PC-9 (cell line): ENCODE measurements at regions not wholly inside any gene's neighbourhood (a gene's known extent, or its start where the extent isn't known, plus 50 kb on each side); places are given as distances from the start of the nearest gene placed in this dataset.

Experiments
- BruUV-seq: library from RNA; stranded (reverse); fragments of 400-500 nt; replicated peaks from 2 replicates; lab custom pipeline; 2021; lab: Mats Ljungman, UMichigan
- CTCF ChIA-PET: fragments of 300-600 bp; sonication (Branson Sonifier 250); formaldehyde crosslinking; loops from one replicate; lab custom pipeline; 2022; ENCODE audit warnings: antibody characterized with exemption; lab: Charles Lee
- POLR2A ChIA-PET: fragments of 300-600 bp; sonication (Branson Sonifier 250); formaldehyde crosslinking; loops from one replicate; lab custom pipeline; 2022; ENCODE audit warnings: antibody characterized with exemption; ENCODE audit not compliant: unreplicated experiment; lab: Charles Lee
- DNase-seq, 2 experiments: peaks; one replicate each; pipeline versions ENCODE4 v3.0.0 to v3.0.0-alpha.2; 2015 to 2022; ENCODE audit warnings: mixed read lengths in 1 of 2
- H2AFZ ChIP-seq: fragments of 200-600 bp; sonication (generic); 2 replicates; pipeline ENCODE4 v1.8.1; 2017; ENCODE audit warnings: antibody characterized with exemption
- H3F3A ChIP-seq: fragments of 200-600 bp; sonication (generic); 2 replicates; pipeline ENCODE4 v1.8.1; 2017; ENCODE audit warnings: antibody characterized with exemption, mild to moderate bottlenecking, low read depth; ENCODE audit not compliant: insufficient read depth
- H3K27ac ChIP-seq: fragments of 200-600 bp; sonication (generic); 2 replicates; pipeline ENCODE4 v1.6.1; 2016; ENCODE audit warnings: mixed run types
- H3K27me3 ChIP-seq: fragments of 200-600 bp; sonication (generic); 2 replicates; pipeline ENCODE4 v1.6.1; 2016; ENCODE audit warnings: low read depth, mixed run types; ENCODE audit not compliant: insufficient read depth
- H3K36me3 ChIP-seq: fragments of 200-600 bp; sonication (generic); 2 replicates; pipeline ENCODE4 v1.6.1; 2016; ENCODE audit warnings: low read depth, mixed run types
- H3K4me1 ChIP-seq: fragments of 200-600 bp; sonication (generic); replicated peaks from 2 replicates; pipeline ENCODE4 v1.6.1; 2016; ENCODE audit warnings: mixed run types; ENCODE audit not compliant: insufficient read depth
- H3K4me2 ChIP-seq: fragments of 200-600 bp; sonication (generic); 2 replicates; pipeline ENCODE4 v1.6.1; 2017; ENCODE audit warnings: mixed run types
- H3K4me3 ChIP-seq: fragments of 200-600 bp; sonication (generic); 2 replicates; pipeline ENCODE4 v1.6.1; 2016; ENCODE audit warnings: mixed run types
- H3K79me2 ChIP-seq: fragments of 200-600 bp; sonication (generic); 2 replicates; pipeline ENCODE4 v1.6.1; 2017; ENCODE audit warnings: low read depth, mixed run types
- H3K9me2 ChIP-seq: fragments of 200-600 bp; sonication (generic); 2 replicates; pipeline ENCODE4 v1.8.1; 2017; ENCODE audit warnings: mild to moderate bottlenecking; ENCODE audit not compliant: insufficient read depth
- H3K9me3 ChIP-seq: fragments of 200-600 bp; sonication (generic); 2 replicates; pipeline ENCODE4 v1.8.1; 2016; ENCODE audit warnings: low read depth; ENCODE audit not compliant: insufficient read depth
- H4K20me1 ChIP-seq: fragments of 200-600 bp; sonication (generic); 2 replicates; pipeline ENCODE4 v1.8.1; 2017; ENCODE audit not compliant: insufficient read depth
- CTCF ChIP-seq: fragments of 200-600 bp; sonication (generic); conservative IDR thresholded peaks from 2 replicates; pipeline ENCODE4 v1.6.1; 2017; ENCODE audit warnings: mixed run types, antibody characterized with exemption, mild to moderate bottlenecking, moderate library complexity
- EZH2 ChIP-seq: fragments of 200-600 bp; sonication (generic); IDR thresholded peaks from 2 replicates; pipeline ENCODE4 v1.8.0; 2017; ENCODE audit warnings: antibody characterized with exemption, low read depth
- intact Hi-C: fragments of 100-400 bp; cut with micrococcal nuclease; formaldehyde crosslinking; loops from one replicate; pipeline ENCODE4 v1.10.0; 2022; ENCODE audit not compliant: unreplicated experiment

- DNase-seq: no peak
- no peaks in the 10 kb centered on the region for H3K9me3 ChIP-seq
- no peaks in the 10 kb centered on the region for H3K79me2 ChIP-seq
- no peak overlapping the region for H3K4me2 ChIP-seq
- ChIA-PET CTCF (no interaction called here), POLR2A (no interaction called here)
- intact Hi-C loops: no loop called here
- H2AFZ ChIP-seq: no peak overlapping the region
- H3K9me2 ChIP-seq: no peaks in the 10 kb centered on the region
- no TSS peak for BruUV-seq
- H3K4me1 ChIP-seq: no peaks in the 10 kb centered on the region
- no peaks in the 10 kb centered on the region for H3F3A ChIP-seq
- H3K27me3 ChIP-seq: no peaks in the 10 kb centered on the region
- TF ChIP-seq CTCF (no peak), EZH2 (no peak)
- H3K27ac ChIP-seq: no peak overlapping the region
- no peaks in the 10 kb centered on the region for H4K20me1 ChIP-seq
- H3K36me3 ChIP-seq: no peaks in the 10 kb centered on the region
- no peak overlapping the region for H3K4me3 ChIP-seq
Observed at GRCh38 chr6:147909640-147910039, 401.1 kb downstream of the SAMD5 start.

DNA sequence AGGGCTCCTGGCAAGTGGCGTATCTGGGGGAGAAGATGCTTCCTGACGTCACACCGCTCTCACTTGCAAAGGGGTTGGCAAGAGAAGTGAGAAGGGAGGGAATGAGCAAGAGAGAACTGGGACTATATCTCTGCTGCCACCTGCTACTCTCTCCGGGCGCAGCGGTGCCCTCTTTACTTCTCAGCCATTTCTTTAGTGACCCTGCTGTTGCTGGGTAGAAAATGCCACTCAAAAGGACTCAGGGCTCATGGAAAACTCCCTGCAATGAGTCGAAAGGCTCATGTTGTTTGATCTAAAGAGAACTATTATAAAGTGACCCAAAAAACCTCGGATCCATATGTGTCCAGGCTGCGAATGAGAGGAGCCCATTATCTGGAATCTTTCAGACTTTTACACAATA, 401.8 kb downstream of the SAMD5 start:
- Histone ChIP-seq H4K20me1 (no peaks in the 10 kb centered on the region), H2AFZ (no peak overlapping the region), H3K9me2 (no peaks in the 10 kb centered on the region), H3K27ac (no peak overlapping the region), H3K36me3 (no peaks in the 10 kb centered on the region), H3K79me2 (no peaks in the 10 kb centered on the region), H3K4me3 (no peak overlapping the region), H3K9me3 (no peaks in the 10 kb centered on the region), H3K4me1 (no peaks in the 10 kb centered on the region), H3F3A (no peaks in the 10 kb centered on the region), H3K4me2 (no peak overlapping the region), H3K27me3 (no peaks in the 10 kb centered on the region)
- BruUV-seq: no TSS peak
- intact Hi-C loops: no loop called here
- no peak for TF ChIP-seq EZH2
- TF ChIP-seq CTCF: no peak
- ChIA-PET CTCF (no interaction called here), POLR2A (no interaction called here)
- no peak for DNase-seq

DNA sequence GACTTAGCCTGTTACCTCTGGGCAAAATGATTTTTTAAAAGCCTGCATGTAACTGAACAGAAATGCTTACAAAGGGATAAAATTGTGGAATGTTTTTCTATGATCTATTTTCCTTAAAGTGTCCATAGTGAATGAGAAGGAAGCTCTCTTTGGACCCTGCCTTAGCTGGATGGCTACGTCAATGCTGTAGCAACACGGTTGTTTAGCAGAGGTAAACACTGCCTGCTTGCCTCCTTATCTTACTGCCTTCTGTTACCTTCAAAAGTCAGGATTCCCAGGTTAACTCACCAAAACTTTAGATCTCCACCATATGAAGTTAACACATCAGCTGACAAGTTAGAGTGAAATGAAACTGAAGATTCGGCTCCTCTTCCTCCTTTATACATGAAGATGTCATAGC, 402.6 kb downstream of the SAMD5 start:
- H4K20me1 ChIP-seq: no peaks in the 10 kb centered on the region
- H3K79me2 ChIP-seq: no peaks in the 10 kb centered on the region
- CTCF ChIA-PET: no interaction called here
- no peak overlapping the region for H3K4me3 ChIP-seq
- H3K36me3 ChIP-seq: no peaks in the 10 kb centered on the region
- no peaks in the 10 kb centered on the region for H3F3A ChIP-seq
- no peaks in the 10 kb centered on the region for H3K27me3 ChIP-seq
- TF ChIP-seq EZH2 (no peak), CTCF (no peak)
- no peaks in the 10 kb centered on the region for H3K9me2 ChIP-seq
- POLR2A ChIA-PET: no interaction called here
- no peak overlapping the region for H3K27ac ChIP-seq
- intact Hi-C loops: no loop called here
- no peak overlapping the region for H2AFZ ChIP-seq
- no peak overlapping the region for H3K4me2 ChIP-seq
- no peak for DNase-seq
- no peaks in the 10 kb centered on the region for H3K4me1 ChIP-seq
- no peaks in the 10 kb centered on the region for H3K9me3 ChIP-seq
- no TSS peak for BruUV-seq
